Upper lobe of left lung (tissue), 4 donors: ENCODE measurements at regions not wholly inside any gene's neighbourhood (a gene's known extent, or its start where the extent isn't known, plus 50 kb on each side); places are given as distances from the start of the nearest gene placed in this dataset.

Experiments
- CTCF ChIP-seq, 6 experiments: fragments of 450-650 bp in 4 of 6; fragments of 200-600 bp in 2 of 6; sonication (generic) in 2 of 6; IDR thresholded peaks; one replicate each; pipeline ENCODE4 v1.5.1; 2016 to 2019; ENCODE audit warnings: antibody characterized with exemption in 6 of 6
- EP300 ChIP-seq, 4 donors: sonication (generic); formaldehyde crosslinking; IDR thresholded peaks; one replicate each; pipeline ENCODE4 v1.5.1; 2017; ENCODE audit warnings: antibody characterized with exemption in 4 of 4, control low read depth in 2 of 4
- POLR2A ChIP-seq, 4 donors: fragments of 450-650 bp; IDR thresholded peaks; one replicate each; pipeline ENCODE4 v1.5.1; 2016 to 2017; ENCODE audit warnings: antibody characterized with exemption in 4 of 4, mild to moderate bottlenecking in 2 of 4
- POLR2AphosphoS5 ChIP-seq, 2 donors: sonication (generic); formaldehyde crosslinking; IDR thresholded peaks; one replicate each; pipeline ENCODE4 v1.5.1; 2017; ENCODE audit warnings: antibody characterized with exemption in 2 of 2

GRCh38 chr2:12607971-12608370 lies 108.8 kb upstream of the TRIB2 start:
- no peak for TF ChIP-seq CTCF (IDR thresholded peaks at IDR 0.05)
- TF ChIP-seq POLR2A (IDR thresholded peaks at IDR 0.05): no peak
- no peak for TF ChIP-seq POLR2AphosphoS5 (IDR thresholded peaks at IDR 0.05)
- TF ChIP-seq EP300 (IDR thresholded peaks at IDR 0.05): no peak
